ENCODE measurements at regions not wholly inside any gene's neighbourhood (a gene's known extent, or its start where the extent isn't known, plus 50 kb on each side); places are given as distances from the start of the nearest gene placed in this dataset.

GRCh38 chr13:83311886-83312577, 570.2 kb downstream of the SLITRK1 start (continued):
- TF ChIP-seq REST (IDR thresholded peaks at IDR 0.05; ENCODE audit: low read depth, low read length) = no peak
- no peak for TF ChIP-seq NFIC (IDR thresholded peaks at IDR 0.05; ENCODE audit: low read depth, low read length)
- no peak for TF ChIP-seq TCF7 (IDR thresholded peaks at IDR 0.05; ENCODE audit: borderline replicate concordance)

- WGBS (ENCODE audit: insufficient coverage, insufficient replicate concordance, low lambda C conversion rate, missing lambda C conversion rate) = 65% methylated on average over 1 of the region's 1 CpG
- no TSS peak for BruUV-seq (replicated peaks)
- FAIRE-seq (no peak), DNase-seq (ENCODE audit: low read depth, low spot score) (no peak), ATAC-seq (no peak)
- intact Hi-C loops (cut with micrococcal nuclease; ENCODE audit: unreplicated experiment) = no loop called here
- Histone ChIP-seq H4K20me1 (ENCODE audit: control insufficient read depth, insufficient read depth) (no peaks in the 10 kb centered on the region), H3K4me1 (ENCODE audit: control insufficient read depth, insufficient read depth, low read length) (no peaks in the 10 kb centered on the region), H3K9me3 (replicated peaks; ENCODE audit: control insufficient read depth, insufficient read depth, low read length) (no peaks in the 10 kb centered on the region), H3K79me2 (ENCODE audit: control insufficient read depth, insufficient read depth, low read length) (no peaks in the 10 kb centered on the region), H3K27ac (ENCODE audit: control insufficient read depth, insufficient read depth) (no peak overlapping the region), H3K27me3 (replicated peaks in 1 of 2; ENCODE audit: control insufficient read depth in 2 of 2, insufficient read depth in 2 of 2, low read length in 1 of 2) (no peaks in the 10 kb centered on the region), H3K4me2 (ENCODE audit: control insufficient read depth, insufficient read depth) (no peak overlapping the region), H3K9ac (ENCODE audit: control insufficient read depth, insufficient read depth, low read length) (no peak overlapping the region), H2AFZ (ENCODE audit: control insufficient read depth, low read depth, low read length) (no peak overlapping the region), H3K36me3 (ENCODE audit: control insufficient read depth in 2 of 2, insufficient read depth in 2 of 2, low read length in 1 of 2) (no peaks in the 10 kb centered on the region), H3K4me3 (no peak overlapping the region)
- ChIA-PET POLR2A (no interaction called here), SMC1A (ENCODE audit: uncharacterized antibody, unreplicated experiment) (no interaction called here), CTCF (no interaction called here), RAD21 (ENCODE audit: unreplicated experiment) (no interaction called here)
- in situ Hi-C loops (cut with MboI) = no loop called here
- no peak for TF ChIP-seq SKIL (IDR thresholded peaks at IDR 0.05; ENCODE audit: low read depth, poor library complexity, severe bottlenecking)
- TF ChIP-seq MYB (IDR thresholded peaks at IDR 0.05; ENCODE audit: borderline replicate concordance, low read depth, low read length) = no peak
- TF ChIP-seq CTCF (IDR thresholded peaks at IDR 0.05 in 2 of 3, conservative IDR thresholded peaks at IDR 0.05 in 1 of 3; ENCODE audit: control insufficient read depth in 2 of 3, extremely low read depth in 1 of 3, insufficient read depth in 1 of 3, low read depth in 3 of 3, low read length in 3 of 3) = no peak
- TF ChIP-seq TBL1XR1 (IDR thresholded peaks at IDR 0.05; ENCODE audit: low read depth, low read length) = no peak
- no peak for TF ChIP-seq BCLAF1 (IDR thresholded peaks at IDR 0.05)
- TF ChIP-seq KLF5 (IDR thresholded peaks at IDR 0.05; ENCODE audit: partially characterized antibody) = no peak
- no peak for TF ChIP-seq ATF7 (IDR thresholded peaks at IDR 0.05; ENCODE audit: low read depth)
Measured at GRCh38 chr13:83298617-83299016, 583.7 kb downstream of the SLITRK1 start.

All from GM12878 (cell line).